IPS-20b (cell line): ENCODE measurements at regions not wholly inside any gene's neighbourhood (a gene's known extent, or its start where the extent isn't known, plus 50 kb on each side); places are given as distances from the start of the nearest gene placed in this dataset.

Source experiments
- H3K27ac ChIP-seq: one replicate; pipeline ENCODE4 v1.5.1; 2013; ENCODE audit warnings: low read length
- H3K27me3 ChIP-seq: 2 replicates; pipeline ENCODE4 v1.6.1; 2013; ENCODE audit warnings: mild to moderate bottlenecking, low read length, inconsistent platforms; ENCODE audit not compliant: insufficient read depth
- H3K36me3 ChIP-seq: 2 replicates; pipeline ENCODE4 v1.6.1; 2013; ENCODE audit warnings: low read depth, mild to moderate bottlenecking, inconsistent platforms, low read length, moderate library complexity; ENCODE audit not compliant: insufficient read depth
- H3K4me1 ChIP-seq: 2 replicates; pipeline ENCODE4 v1.6.1; 2013; ENCODE audit warnings: mild to moderate bottlenecking, control low read depth, inconsistent platforms, low read length, moderate library complexity; ENCODE audit not compliant: insufficient read depth
- H3K4me3 ChIP-seq: 2 replicates; pipeline ENCODE4 v1.5.1; 2013; ENCODE audit warnings: mild to moderate bottlenecking, low read length, inconsistent platforms
- H3K9ac ChIP-seq: 2 replicates; pipeline ENCODE4 v1.6.1; 2013; ENCODE audit warnings: low read depth, mild to moderate bottlenecking, inconsistent platforms, low read length, moderate library complexity
- H3K9me3 ChIP-seq: 2 replicates; pipeline ENCODE4 v1.6.1; 2013; ENCODE audit warnings: mild to moderate bottlenecking, low read depth, low read length, inconsistent platforms; ENCODE audit not compliant: insufficient read depth

- no peak overlapping the region for H3K27ac ChIP-seq
- H3K4me3 ChIP-seq, result no peak overlapping the region
- H3K9ac ChIP-seq, result no peak overlapping the region
- no peaks in the 10 kb centered on the region for H3K27me3 ChIP-seq
- no peaks in the 10 kb centered on the region for H3K4me1 ChIP-seq
- H3K36me3 ChIP-seq, result no peaks in the 10 kb centered on the region
- no peaks in the 10 kb centered on the region for H3K9me3 ChIP-seq
Measured at GRCh38 chr6:40973304-40973703, 65.7 kb downstream of the UNC5CL start.

GRCh38 chr6:40972814-40973213 lies 66.2 kb downstream of the UNC5CL start:
- H3K27ac ChIP-seq, result no peak overlapping the region
- no peaks in the 10 kb centered on the region for H3K9me3 ChIP-seq
- H3K4me3 ChIP-seq, result no peak overlapping the region
- no peaks in the 10 kb centered on the region for H3K4me1 ChIP-seq
- H3K27me3 ChIP-seq, result no peaks in the 10 kb centered on the region
- H3K9ac ChIP-seq, result no peak overlapping the region
- H3K36me3 ChIP-seq, result no peaks in the 10 kb centered on the region

DNA sequence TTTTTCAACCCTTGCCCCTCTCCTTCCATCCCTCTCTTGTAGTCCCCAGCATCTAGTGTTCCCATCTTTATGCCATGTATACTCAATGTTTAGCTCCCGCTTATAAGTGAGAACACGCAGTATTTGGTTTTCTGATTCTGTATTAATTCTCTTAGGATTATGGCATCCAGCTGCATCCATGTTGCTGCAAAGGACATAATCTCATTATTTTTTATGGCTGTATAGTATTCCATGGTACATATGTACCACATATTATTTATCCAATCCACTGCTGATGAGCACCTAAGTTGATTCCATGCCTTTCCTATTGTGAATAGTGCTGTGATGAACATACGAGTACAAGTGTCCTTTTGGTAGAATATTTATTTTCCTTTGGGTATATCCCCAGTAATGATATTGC lies 66.8 kb downstream of the UNC5CL start:
- H3K27me3 ChIP-seq, result no peaks in the 10 kb centered on the region
- H3K36me3 ChIP-seq, result no peaks in the 10 kb centered on the region
- H3K4me3 ChIP-seq, result no peak overlapping the region
- H3K27ac ChIP-seq, result no peak overlapping the region
- no peaks in the 10 kb centered on the region for H3K9me3 ChIP-seq
- no peaks in the 10 kb centered on the region for H3K4me1 ChIP-seq
- no peak overlapping the region for H3K9ac ChIP-seq

- Histone ChIP-seq H3K27me3 (no peaks in the 10 kb centered on the region), H3K4me1 (no peaks in the 10 kb centered on the region), H3K9ac (no peak overlapping the region), H3K4me3 (no peak overlapping the region), H3K27ac (no peak overlapping the region), H3K36me3 (no peaks in the 10 kb centered on the region), H3K9me3 (no peaks in the 10 kb centered on the region)
Measured at GRCh38 chr6:40968620-40969164, 70.3 kb downstream of the UNC5CL start.

GRCh38 chr6:40966860-40967259 lies 72.2 kb downstream of the UNC5CL start:
- H3K36me3 ChIP-seq, result no peaks in the 10 kb centered on the region
- no peaks in the 10 kb centered on the region for H3K27me3 ChIP-seq
- no peak overlapping the region for H3K4me3 ChIP-seq
- H3K27ac ChIP-seq, result no peak overlapping the region
- H3K9ac ChIP-seq, result no peak overlapping the region
- no peaks in the 10 kb centered on the region for H3K9me3 ChIP-seq
- no peaks in the 10 kb centered on the region for H3K4me1 ChIP-seq

- Histone ChIP-seq H3K4me1 (no peaks in the 10 kb centered on the region), H3K4me3 (no peak overlapping the region), H3K27me3 (no peaks in the 10 kb centered on the region), H3K9me3 (no peaks in the 10 kb centered on the region), H3K36me3 (no peaks in the 10 kb centered on the region), H3K27ac (no peak overlapping the region), H3K9ac (no peak overlapping the region)
Measured at GRCh38 chr6:40965046-40965445, 74.0 kb downstream of the UNC5CL start.

GRCh38 chr6:40963019-40963418 lies 76.0 kb downstream of the UNC5CL start:
- Histone ChIP-seq H3K9me3 (no peaks in the 10 kb centered on the region), H3K27me3 (no peaks in the 10 kb centered on the region), H3K9ac (no peak overlapping the region), H3K27ac (no peak overlapping the region), H3K36me3 (no peaks in the 10 kb centered on the region), H3K4me3 (no peak overlapping the region), H3K4me1 (no peaks in the 10 kb centered on the region)

DNA sequence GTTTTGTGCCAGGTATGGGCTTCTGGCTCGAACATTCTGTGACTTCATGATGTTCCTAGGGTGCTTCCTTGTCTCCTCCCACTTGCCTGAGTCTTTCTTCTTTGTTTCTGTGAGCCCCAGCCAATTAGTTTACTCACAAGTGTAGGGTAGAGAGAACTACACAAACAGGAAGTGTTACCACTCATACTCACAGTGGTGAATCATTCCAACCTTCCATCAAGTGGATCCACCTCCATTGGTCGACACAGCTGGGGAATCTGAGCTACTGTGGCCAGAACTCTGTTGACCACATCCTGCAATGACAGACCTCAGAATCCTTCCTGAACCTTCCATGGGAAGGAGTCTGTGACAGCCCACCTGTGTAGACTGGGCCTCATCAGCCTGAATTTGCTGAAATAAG lies 76.8 kb downstream of the UNC5CL start:
- no peaks in the 10 kb centered on the region for H3K4me1 ChIP-seq
- H3K36me3 ChIP-seq, result no peaks in the 10 kb centered on the region
- H3K9me3 ChIP-seq, result no peaks in the 10 kb centered on the region
- no peak overlapping the region for H3K4me3 ChIP-seq
- no peak overlapping the region for H3K9ac ChIP-seq
- H3K27me3 ChIP-seq, result no peaks in the 10 kb centered on the region
- H3K27ac ChIP-seq, result no peak overlapping the region

GRCh38 chr6:40961831-40962230 lies 77.2 kb downstream of the UNC5CL start:
- Histone ChIP-seq H3K4me3 (no peak overlapping the region), H3K9ac (no peak overlapping the region), H3K27ac (no peak overlapping the region), H3K4me1 (no peaks in the 10 kb centered on the region), H3K27me3 (no peaks in the 10 kb centered on the region), H3K9me3 (no peaks in the 10 kb centered on the region), H3K36me3 (no peaks in the 10 kb centered on the region)

DNA sequence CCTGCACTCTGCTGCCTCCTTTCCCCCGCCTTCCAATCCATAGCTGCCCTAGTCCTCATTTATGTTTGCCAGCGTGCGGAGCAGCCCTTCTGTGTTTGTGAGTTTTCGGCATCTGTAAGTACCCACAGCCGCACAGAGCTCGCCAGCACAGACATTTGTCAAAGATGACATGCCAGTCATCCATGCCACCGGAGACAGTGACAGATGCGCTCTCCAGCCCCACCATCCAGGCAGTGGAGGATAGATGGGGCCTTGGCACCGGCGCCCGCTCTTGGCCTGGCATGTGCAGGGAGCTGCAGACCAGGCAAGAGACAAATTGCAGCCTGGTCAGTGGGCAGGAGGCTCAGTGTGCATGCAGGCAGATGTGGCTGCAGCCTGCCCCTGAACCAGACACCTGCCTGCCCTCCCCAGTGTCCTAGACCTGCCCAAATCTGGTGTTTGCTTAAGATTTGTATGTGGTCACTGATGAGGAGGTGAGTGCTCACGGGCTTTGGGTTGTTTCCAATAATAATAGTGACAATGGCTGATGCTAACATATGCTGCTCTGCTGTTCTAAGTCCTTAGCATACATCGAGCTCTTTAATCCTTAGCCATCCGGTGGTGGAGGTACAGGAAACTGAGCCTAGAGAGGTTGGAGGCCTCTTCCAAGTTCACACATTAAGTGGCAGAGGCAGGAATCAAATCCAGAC lies 78.1 kb downstream of the UNC5CL start:
- Histone ChIP-seq H3K4me3 (no peak overlapping the region), H3K4me1 (no peaks in the 10 kb centered on the region), H3K36me3 (no peaks in the 10 kb centered on the region), H3K27ac (no peak overlapping the region), H3K27me3 (no peaks in the 10 kb centered on the region), H3K9me3 (no peaks in the 10 kb centered on the region), H3K9ac (no peak overlapping the region)

- Histone ChIP-seq H3K9ac (no peak overlapping the region), H3K27ac (no peak overlapping the region), H3K4me3 (no peak overlapping the region), H3K9me3 (no peaks in the 10 kb centered on the region), H3K36me3 (no peaks in the 10 kb centered on the region), H3K27me3 (no peaks in the 10 kb centered on the region; the same call in 1 of the 2 replicates), H3K4me1 (no peaks in the 10 kb centered on the region)
Measured at GRCh38 chr6:40959781-40960327, 79.2 kb downstream of the UNC5CL start.

DNA sequence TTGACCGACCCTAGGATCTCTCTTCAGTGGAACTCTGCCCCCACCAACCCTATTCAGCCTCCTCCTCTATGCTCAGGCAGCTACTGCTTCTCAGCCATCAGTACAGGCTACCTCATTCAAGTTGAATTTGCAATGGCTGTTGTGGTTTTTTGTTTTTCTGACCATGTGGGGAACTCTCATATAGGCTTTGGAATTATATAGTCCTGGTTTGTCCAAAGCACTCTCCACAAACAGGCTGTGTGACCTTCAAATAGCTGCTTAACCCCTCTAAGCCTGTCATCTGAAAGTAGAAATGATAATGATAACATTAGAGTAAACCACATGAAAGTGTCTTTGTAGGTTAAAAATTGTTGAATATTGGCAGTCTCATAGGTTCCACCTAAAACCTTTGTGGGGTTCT lies 80.3 kb downstream of the UNC5CL start:
- H3K9me3 ChIP-seq, result no peaks in the 10 kb centered on the region
- no peak overlapping the region for H3K27ac ChIP-seq
- no peak overlapping the region for H3K9ac ChIP-seq
- no peaks in the 10 kb centered on the region for H3K4me1 ChIP-seq
- no peaks in the 10 kb centered on the region for H3K36me3 ChIP-seq
- H3K27me3 ChIP-seq, result no peaks in the 10 kb centered on the region; the same call in 1 of the 2 replicates
- no peak overlapping the region for H3K4me3 ChIP-seq
